H1 (cell line): ENCODE measurements at regions not wholly inside any gene's neighbourhood (a gene's known extent, or its start where the extent isn't known, plus 50 kb on each side); places are given as distances from the start of the nearest gene placed in this dataset.

Experiments used
- CTCF ChIA-PET: fragments of 300-600 bp; sonication (Branson Sonifier 250); formaldehyde crosslinking; loops from one replicate; lab custom pipeline; 2021; ENCODE audit not compliant: partially characterized antibody; lab: Charles Lee
- POLR2A ChIA-PET: fragments of 300-600 bp; sonication (Branson Sonifier 250); formaldehyde crosslinking; loops from one replicate; lab custom pipeline; 2021; ENCODE audit warnings: inconsistent platforms; ENCODE audit not compliant: partially characterized antibody; lab: Charles Lee
- DNase-seq, 2 experiments: peaks; one replicate each; pipeline versions ENCODE4 v3.0.0 to v3.0.0-alpha.2; 2010 to 2022; ENCODE audit warnings: low spot score in 2 of 2, low read depth in 1 of 2, mixed read lengths in 1 of 2
- FAIRE-seq: peaks from 2 replicates; lab custom pipeline; 2011; peaks lifted over from hg19 to GRCh38; lab: Jason Lieb, UNC
- H2AFZ ChIP-seq: 2 replicates; pipeline ENCODE4 v1.8.1; 2012; ENCODE audit warnings: low read length, inconsistent platforms
- H2AK5ac ChIP-seq: 2 replicates; pipeline ENCODE4 v1.6.1; 2013; ENCODE audit warnings: low read depth, low read length
- H2BK120ac ChIP-seq: replicated peaks from 2 replicates; pipeline ENCODE3; 2013; ENCODE audit warnings: low read depth, low read length, inconsistent platforms
- H2BK12ac ChIP-seq: 2 replicates; pipeline ENCODE4 v1.6.1; 2013; ENCODE audit warnings: low read depth, low read length
- H2BK15ac ChIP-seq: 2 replicates; pipeline ENCODE4 v1.6.1; 2013; ENCODE audit warnings: low read length
- H2BK20ac ChIP-seq: 2 replicates; pipeline ENCODE4 v1.6.1; 2013; ENCODE audit warnings: low read length
- H2BK5ac ChIP-seq: 2 replicates; pipeline ENCODE4 v1.6.1; 2013; ENCODE audit warnings: low read depth, low read length
- H3K14ac ChIP-seq: 2 replicates; pipeline ENCODE4 v1.6.1; 2013; ENCODE audit warnings: inconsistent platforms; ENCODE audit not compliant: insufficient read length
- H3K18ac ChIP-seq: 2 replicates; pipeline ENCODE4 v1.6.1; 2013; ENCODE audit warnings: low read length; ENCODE audit errors: extremely low read depth
- H3K23ac ChIP-seq: 2 replicates; pipeline ENCODE4 v1.6.1; 2013; ENCODE audit warnings: inconsistent platforms; ENCODE audit not compliant: insufficient read length
- H3K23me2 ChIP-seq: 2 replicates; pipeline ENCODE4 v1.6.1; 2013; ENCODE audit warnings: low read depth, low read length
- H3K27ac ChIP-seq: 2 replicates; pipeline ENCODE4 v1.6.1; 2011; ENCODE audit warnings: low read depth, low read length, inconsistent platforms
- H3K27me3 ChIP-seq, 4 experiments: replicated peaks in 1 of 4; 1 replicate in 1 of 4; 2 replicates in 3 of 4; pipeline versions ENCODE4 v1.6.1 to v1.8.1; 2011 to 2013; ENCODE audit warnings: low read length in 3 of 4, mild to moderate bottlenecking in 3 of 4, inconsistent platforms in 2 of 4, mixed read lengths in 2 of 4, moderate library complexity in 1 of 4; ENCODE audit not compliant: control insufficient read depth in 3 of 4, insufficient read depth in 3 of 4; ENCODE audit errors: extremely low read depth in 1 of 4
- H3K36me3 ChIP-seq, 4 experiments: 2 replicates each; pipeline versions ENCODE4 v1.6.1 to v1.8.1; 2011 to 2013; ENCODE audit warnings: mild to moderate bottlenecking in 4 of 4, low read length in 3 of 4, moderate library complexity in 2 of 4, control low read depth in 1 of 4, inconsistent platforms in 1 of 4; ENCODE audit not compliant: insufficient read depth in 4 of 4, control insufficient read depth in 2 of 4
- H3K4ac ChIP-seq: replicated peaks from 2 replicates; pipeline ENCODE3; 2013; ENCODE audit warnings: low read length, low read depth, mixed read lengths, inconsistent platforms; ENCODE audit not compliant: insufficient read length
- H3K4me1 ChIP-seq, 4 experiments: replicated peaks in 1 of 4; 1 replicate in 1 of 4; 2 replicates in 3 of 4; pipeline versions ENCODE4 v1.6.1 to v1.8.1; 2011 to 2013; ENCODE audit warnings: low read length in 3 of 4, inconsistent platforms in 2 of 4, mixed read lengths in 1 of 4; ENCODE audit not compliant: insufficient read depth in 4 of 4, control insufficient read depth in 3 of 4
- H3K4me2 ChIP-seq, 2 experiments: 2 replicates each; pipeline versions ENCODE4 v1.6.1 to v1.8.1; 2011 to 2013; ENCODE audit warnings: low read depth in 2 of 2, low read length in 2 of 2, control low read depth in 1 of 2, inconsistent platforms in 1 of 2, mild to moderate bottlenecking in 1 of 2; ENCODE audit not compliant: insufficient read depth in 1 of 2
- H3K4me3 ChIP-seq, 4 experiments: fragments of 200-600, 300-600 bp in 1 of 4; sonication (generic), shearing (Covaris generic), sonication (Bioruptor Twin) in 1 of 4; 2 replicates each; pipeline versions ENCODE4 v1.5.1 to v1.8.1; 2011 to 2016; ENCODE audit warnings: low read length in 4 of 4, low read depth in 3 of 4, control low read depth in 2 of 4, inconsistent platforms in 2 of 4, mild to moderate bottlenecking in 2 of 4, mixed read lengths in 1 of 4, moderate library complexity in 1 of 4; ENCODE audit not compliant: insufficient read depth in 2 of 4; ENCODE audit errors: extremely low read depth in 1 of 4
- H3K56ac ChIP-seq: replicated peaks from 2 replicates; pipeline ENCODE3; 2013; ENCODE audit warnings: low read depth, mild to moderate bottlenecking, mixed read lengths, low read length, inconsistent platforms; ENCODE audit not compliant: insufficient read length
- H3K79me1 ChIP-seq: 2 replicates; pipeline ENCODE4 v1.6.1; 2013; ENCODE audit warnings: low read depth, low read length, control low read depth
- H3K79me2 ChIP-seq, 2 experiments: 2 replicates each; pipeline versions ENCODE4 v1.6.1 to v1.8.1; 2012 to 2013; ENCODE audit warnings: low read length in 2 of 2, mild to moderate bottlenecking in 2 of 2, inconsistent platforms in 1 of 2; ENCODE audit not compliant: insufficient read depth in 2 of 2, control insufficient read depth in 1 of 2
- H3K9ac ChIP-seq, 4 experiments: replicated peaks in 1 of 4; 1 replicate in 1 of 4; 2 replicates in 3 of 4; pipeline versions ENCODE4 v1.6.1 to v1.8.1; 2011 to 2013; ENCODE audit warnings: low read depth in 3 of 4, low read length in 3 of 4, control low read depth in 2 of 4, mild to moderate bottlenecking in 2 of 4, moderate library complexity in 2 of 4, inconsistent platforms in 1 of 4; ENCODE audit errors: extremely low read depth in 1 of 4
- H3K9me3 ChIP-seq, 2 experiments: 2 replicates each; pipeline versions ENCODE4 v1.6.1 to v1.8.1; 2012 to 2013; ENCODE audit warnings: mild to moderate bottlenecking in 2 of 2, moderate library complexity in 2 of 2, control low read depth in 1 of 2, inconsistent platforms in 1 of 2, low read depth in 1 of 2, low read length in 1 of 2, mixed read lengths in 1 of 2; ENCODE audit not compliant: insufficient read depth in 2 of 2
- H4K20me1 ChIP-seq, 2 experiments: replicated peaks in 1 of 2; 2 replicates each; pipeline versions ENCODE3 to v1.8.1; 2011 to 2013; ENCODE audit warnings: inconsistent platforms in 2 of 2, low read length in 2 of 2, mild to moderate bottlenecking in 1 of 2; ENCODE audit not compliant: insufficient read depth in 2 of 2, control insufficient read depth in 1 of 2
- H4K5ac ChIP-seq: 2 replicates; pipeline ENCODE4 v1.6.1; 2013; ENCODE audit warnings: low read length, low read depth, mixed read lengths, inconsistent platforms; ENCODE audit not compliant: insufficient read length
- H4K8ac ChIP-seq: 2 replicates; pipeline ENCODE4 v1.8.0; 2013; ENCODE audit warnings: mild to moderate bottlenecking, moderate library complexity, low read length, inconsistent platforms; ENCODE audit not compliant: insufficient read depth; ENCODE audit errors: extremely low read depth
- H4K91ac ChIP-seq: replicated peaks from 2 replicates; pipeline ENCODE3; 2013; ENCODE audit warnings: low read length, mixed read lengths, inconsistent platforms; ENCODE audit not compliant: insufficient read length
- GABPA ChIP-seq: IDR thresholded peaks from 2 replicates; pipeline ENCODE4 v1.6.1; 2011; ENCODE audit warnings: mild to moderate bottlenecking, low read length, moderate library complexity, borderline replicate concordance; ENCODE audit not compliant: insufficient read depth
- TF ChIP-seq, protein P1 (sequence below): fragments of 300-600 bp; sonication (generic); IDR thresholded peaks from 2 replicates; pipeline ENCODE4 v1.7.1; 2012; ENCODE audit warnings: low read length, moderate library complexity, mild to moderate bottlenecking, inconsistent platforms; ENCODE audit not compliant: insufficient replicate concordance

DNA sequence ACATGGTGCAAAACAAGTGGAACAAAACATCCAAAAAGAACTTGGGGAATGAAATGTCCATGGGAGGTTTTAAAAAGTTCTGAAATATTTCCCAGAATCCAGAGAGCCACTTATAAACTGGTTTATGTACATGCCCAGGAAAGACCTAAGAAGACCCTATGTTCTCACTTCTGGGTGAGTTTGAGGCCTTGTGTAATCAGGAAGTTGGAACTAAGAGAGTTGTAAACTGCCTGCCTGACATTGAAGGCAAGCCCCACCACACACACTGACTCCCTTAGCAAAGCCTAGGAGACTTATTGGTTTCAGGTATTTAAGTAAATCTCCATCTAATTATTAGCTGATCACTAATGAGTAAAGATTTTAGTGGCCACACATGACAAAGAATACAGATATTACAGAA is 142.5 kb downstream of the LRIG3 start:
- Histone ChIP-seq H4K8ac (no peak overlapping the region), H2BK120ac (no peak overlapping the region), H3K4ac (no peak overlapping the region), H2BK20ac (no peak overlapping the region), H3K36me3 (no peaks in the 10 kb centered on the region), H3K14ac (no peak overlapping the region), H4K91ac (no peak overlapping the region), H3K79me2 (no peaks in the 10 kb centered on the region), H3K4me3 (no peak overlapping the region), H3K23me2 (no peaks in the 10 kb centered on the region), H3K23ac (no peak overlapping the region), H2BK12ac (no peak overlapping the region), H3K4me2 (no peak overlapping the region), H4K20me1 (no peaks in the 10 kb centered on the region), H3K9me3 (no peaks in the 10 kb centered on the region), H2AK5ac (no peak overlapping the region), H3K27ac (no peak overlapping the region), H3K9ac (no peak overlapping the region), H3K4me1 (0 out of 7 replicates have a peak, but pooled peaks cover 0 to 2% (median 0%) of the 10 kb centered on the region in 4 experiments), H2BK5ac (no peak overlapping the region), H2BK15ac (no peak overlapping the region), H2AFZ (no peak overlapping the region), H3K18ac (no peak overlapping the region), H4K5ac (no peak overlapping the region), H3K79me1 (no peaks in the 10 kb centered on the region), H3K56ac (no peak overlapping the region), H3K27me3 (no peaks in the 10 kb centered on the region)
- ChIA-PET CTCF (no interaction called here), POLR2A (no interaction called here)
- DNase-seq (no peak), FAIRE-seq (no peak)
- no peak for TF ChIP-seq GABPA
- TF ChIP-seq, protein P1, sequence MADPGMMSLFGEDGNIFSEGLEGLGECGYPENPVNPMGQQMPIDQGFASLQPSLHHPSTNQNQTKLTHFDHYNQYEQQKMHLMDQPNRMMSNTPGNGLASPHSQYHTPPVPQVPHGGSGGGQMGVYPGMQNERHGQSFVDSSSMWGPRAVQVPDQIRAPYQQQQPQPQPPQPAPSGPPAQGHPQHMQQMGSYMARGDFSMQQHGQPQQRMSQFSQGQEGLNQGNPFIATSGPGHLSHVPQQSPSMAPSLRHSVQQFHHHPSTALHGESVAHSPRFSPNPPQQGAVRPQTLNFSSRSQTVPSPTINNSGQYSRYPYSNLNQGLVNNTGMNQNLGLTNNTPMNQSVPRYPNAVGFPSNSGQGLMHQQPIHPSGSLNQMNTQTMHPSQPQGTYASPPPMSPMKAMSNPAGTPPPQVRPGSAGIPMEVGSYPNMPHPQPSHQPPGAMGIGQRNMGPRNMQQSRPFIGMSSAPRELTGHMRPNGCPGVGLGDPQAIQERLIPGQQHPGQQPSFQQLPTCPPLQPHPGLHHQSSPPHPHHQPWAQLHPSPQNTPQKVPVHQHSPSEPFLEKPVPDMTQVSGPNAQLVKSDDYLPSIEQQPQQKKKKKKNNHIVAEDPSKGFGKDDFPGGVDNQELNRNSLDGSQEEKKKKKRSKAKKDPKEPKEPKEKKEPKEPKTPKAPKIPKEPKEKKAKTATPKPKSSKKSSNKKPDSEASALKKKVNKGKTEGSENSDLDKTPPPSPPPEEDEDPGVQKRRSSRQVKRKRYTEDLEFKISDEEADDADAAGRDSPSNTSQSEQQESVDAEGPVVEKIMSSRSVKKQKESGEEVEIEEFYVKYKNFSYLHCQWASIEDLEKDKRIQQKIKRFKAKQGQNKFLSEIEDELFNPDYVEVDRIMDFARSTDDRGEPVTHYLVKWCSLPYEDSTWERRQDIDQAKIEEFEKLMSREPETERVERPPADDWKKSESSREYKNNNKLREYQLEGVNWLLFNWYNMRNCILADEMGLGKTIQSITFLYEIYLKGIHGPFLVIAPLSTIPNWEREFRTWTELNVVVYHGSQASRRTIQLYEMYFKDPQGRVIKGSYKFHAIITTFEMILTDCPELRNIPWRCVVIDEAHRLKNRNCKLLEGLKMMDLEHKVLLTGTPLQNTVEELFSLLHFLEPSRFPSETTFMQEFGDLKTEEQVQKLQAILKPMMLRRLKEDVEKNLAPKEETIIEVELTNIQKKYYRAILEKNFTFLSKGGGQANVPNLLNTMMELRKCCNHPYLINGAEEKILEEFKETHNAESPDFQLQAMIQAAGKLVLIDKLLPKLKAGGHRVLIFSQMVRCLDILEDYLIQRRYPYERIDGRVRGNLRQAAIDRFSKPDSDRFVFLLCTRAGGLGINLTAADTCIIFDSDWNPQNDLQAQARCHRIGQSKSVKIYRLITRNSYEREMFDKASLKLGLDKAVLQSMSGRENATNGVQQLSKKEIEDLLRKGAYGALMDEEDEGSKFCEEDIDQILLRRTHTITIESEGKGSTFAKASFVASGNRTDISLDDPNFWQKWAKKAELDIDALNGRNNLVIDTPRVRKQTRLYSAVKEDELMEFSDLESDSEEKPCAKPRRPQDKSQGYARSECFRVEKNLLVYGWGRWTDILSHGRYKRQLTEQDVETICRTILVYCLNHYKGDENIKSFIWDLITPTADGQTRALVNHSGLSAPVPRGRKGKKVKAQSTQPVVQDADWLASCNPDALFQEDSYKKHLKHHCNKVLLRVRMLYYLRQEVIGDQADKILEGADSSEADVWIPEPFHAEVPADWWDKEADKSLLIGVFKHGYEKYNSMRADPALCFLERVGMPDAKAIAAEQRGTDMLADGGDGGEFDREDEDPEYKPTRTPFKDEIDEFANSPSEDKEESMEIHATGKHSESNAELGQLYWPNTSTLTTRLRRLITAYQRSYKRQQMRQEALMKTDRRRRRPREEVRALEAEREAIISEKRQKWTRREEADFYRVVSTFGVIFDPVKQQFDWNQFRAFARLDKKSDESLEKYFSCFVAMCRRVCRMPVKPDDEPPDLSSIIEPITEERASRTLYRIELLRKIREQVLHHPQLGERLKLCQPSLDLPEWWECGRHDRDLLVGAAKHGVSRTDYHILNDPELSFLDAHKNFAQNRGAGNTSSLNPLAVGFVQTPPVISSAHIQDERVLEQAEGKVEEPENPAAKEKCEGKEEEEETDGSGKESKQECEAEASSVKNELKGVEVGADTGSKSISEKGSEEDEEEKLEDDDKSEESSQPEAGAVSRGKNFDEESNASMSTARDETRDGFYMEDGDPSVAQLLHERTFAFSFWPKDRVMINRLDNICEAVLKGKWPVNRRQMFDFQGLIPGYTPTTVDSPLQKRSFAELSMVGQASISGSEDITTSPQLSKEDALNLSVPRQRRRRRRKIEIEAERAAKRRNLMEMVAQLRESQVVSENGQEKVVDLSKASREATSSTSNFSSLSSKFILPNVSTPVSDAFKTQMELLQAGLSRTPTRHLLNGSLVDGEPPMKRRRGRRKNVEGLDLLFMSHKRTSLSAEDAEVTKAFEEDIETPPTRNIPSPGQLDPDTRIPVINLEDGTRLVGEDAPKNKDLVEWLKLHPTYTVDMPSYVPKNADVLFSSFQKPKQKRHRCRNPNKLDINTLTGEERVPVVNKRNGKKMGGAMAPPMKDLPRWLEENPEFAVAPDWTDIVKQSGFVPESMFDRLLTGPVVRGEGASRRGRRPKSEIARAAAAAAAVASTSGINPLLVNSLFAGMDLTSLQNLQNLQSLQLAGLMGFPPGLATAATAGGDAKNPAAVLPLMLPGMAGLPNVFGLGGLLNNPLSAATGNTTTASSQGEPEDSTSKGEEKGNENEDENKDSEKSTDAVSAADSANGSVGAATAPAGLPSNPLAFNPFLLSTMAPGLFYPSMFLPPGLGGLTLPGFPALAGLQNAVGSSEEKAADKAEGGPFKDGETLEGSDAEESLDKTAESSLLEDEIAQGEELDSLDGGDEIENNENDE, result no peak
